DND-41 (cell line): ENCODE measurements at regions not wholly inside any gene's neighbourhood (a gene's known extent, or its start where the extent isn't known, plus 50 kb on each side); places are given as distances from the start of the nearest gene placed in this dataset.

Experiments used
- EZH2 ChIP-seq: IDR thresholded peaks from 3 replicates; pipeline ENCODE4 v1.6.1; 2012; ENCODE audit warnings: borderline replicate concordance, low read depth, mild to moderate bottlenecking, moderate library complexity, low read length, inconsistent platforms; ENCODE audit not compliant: severe bottlenecking
- TF ChIP-seq, protein P1 (sequence below): IDR thresholded peaks from 2 replicates; pipeline ENCODE4 v1.5.1; 2012; ENCODE audit warnings: borderline replicate concordance, low read length, moderate library complexity, mild to moderate bottlenecking; ENCODE audit not compliant: poor library complexity, severe bottlenecking; ENCODE audit errors: extremely low read depth

- TF ChIP-seq, protein P1, sequence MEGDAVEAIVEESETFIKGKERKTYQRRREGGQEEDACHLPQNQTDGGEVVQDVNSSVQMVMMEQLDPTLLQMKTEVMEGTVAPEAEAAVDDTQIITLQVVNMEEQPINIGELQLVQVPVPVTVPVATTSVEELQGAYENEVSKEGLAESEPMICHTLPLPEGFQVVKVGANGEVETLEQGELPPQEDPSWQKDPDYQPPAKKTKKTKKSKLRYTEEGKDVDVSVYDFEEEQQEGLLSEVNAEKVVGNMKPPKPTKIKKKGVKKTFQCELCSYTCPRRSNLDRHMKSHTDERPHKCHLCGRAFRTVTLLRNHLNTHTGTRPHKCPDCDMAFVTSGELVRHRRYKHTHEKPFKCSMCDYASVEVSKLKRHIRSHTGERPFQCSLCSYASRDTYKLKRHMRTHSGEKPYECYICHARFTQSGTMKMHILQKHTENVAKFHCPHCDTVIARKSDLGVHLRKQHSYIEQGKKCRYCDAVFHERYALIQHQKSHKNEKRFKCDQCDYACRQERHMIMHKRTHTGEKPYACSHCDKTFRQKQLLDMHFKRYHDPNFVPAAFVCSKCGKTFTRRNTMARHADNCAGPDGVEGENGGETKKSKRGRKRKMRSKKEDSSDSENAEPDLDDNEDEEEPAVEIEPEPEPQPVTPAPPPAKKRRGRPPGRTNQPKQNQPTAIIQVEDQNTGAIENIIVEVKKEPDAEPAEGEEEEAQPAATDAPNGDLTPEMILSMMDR = no peak
- no peak for TF ChIP-seq EZH2
Measured at GRCh38 chr13:47281991-47282390, 385.1 kb upstream of the HTR2A start.
